Omental fat pad (tissue), 3 donors: ENCODE measurements at regions not wholly inside any gene's neighbourhood (a gene's known extent, or its start where the extent isn't known, plus 50 kb on each side); places are given as distances from the start of the nearest gene placed in this dataset.
"Not testable (repeated sequence)": the region's sequence is repeated elsewhere in the genome, so short reads cannot be mapped to it uniquely, and the experiment has no call there.

Experiments
- ATAC-seq: fragments of 150-250 bp; one replicate; pipeline ENCODE4 v1.9.1; 2016; ENCODE audit warnings: mild to moderate bottlenecking, moderate library complexity; ENCODE audit not compliant: low FRiP score
- DNase-seq: peaks from one replicate; pipeline ENCODE4 v3.0.0-alpha.2; 2019; ENCODE audit warnings: low spot score
- TF ChIP-seq, protein P1 (sequence below), 3 donors: fragments of 450-650 bp; IDR thresholded peaks; one replicate each; pipeline ENCODE4 v1.5.1; 2016 to 2017; ENCODE audit warnings: antibody characterized with exemption in 3 of 3, mild to moderate bottlenecking in 3 of 3, moderate library complexity in 2 of 3

DNA sequence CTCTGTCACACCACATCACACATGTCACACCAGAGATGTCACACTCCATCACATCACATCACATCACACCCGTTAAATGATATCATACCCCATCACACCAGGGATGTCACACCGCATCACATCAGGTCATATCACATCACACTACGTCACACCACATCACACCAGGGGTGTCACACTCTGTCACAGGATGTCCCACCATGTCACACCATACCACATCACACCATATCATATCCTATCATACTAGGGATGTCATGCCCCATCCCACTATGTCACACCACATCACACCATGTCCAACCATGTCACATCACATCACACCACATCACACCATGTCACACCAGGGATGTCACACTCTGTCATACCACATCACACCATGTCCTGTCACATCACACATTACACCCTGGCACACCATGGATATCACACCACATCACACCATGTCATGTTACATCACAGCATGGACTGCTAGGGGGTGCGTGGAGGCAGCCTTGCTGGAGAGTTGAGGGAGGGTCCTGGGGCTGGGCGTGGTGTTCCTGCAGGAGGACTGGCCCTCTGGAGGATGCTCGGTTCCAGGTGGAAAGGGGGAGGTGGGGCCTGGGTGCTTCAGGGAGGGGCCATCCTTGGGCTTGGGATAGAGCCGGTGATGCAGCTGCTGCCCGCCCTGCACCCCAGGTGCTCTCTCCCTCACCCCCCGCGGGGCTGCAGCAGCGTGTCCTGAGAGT lies 134.6 kb downstream of the TMEM121 start:
- DNase-seq (no peak), ATAC-seq (no peak)
- TF ChIP-seq, protein P1, sequence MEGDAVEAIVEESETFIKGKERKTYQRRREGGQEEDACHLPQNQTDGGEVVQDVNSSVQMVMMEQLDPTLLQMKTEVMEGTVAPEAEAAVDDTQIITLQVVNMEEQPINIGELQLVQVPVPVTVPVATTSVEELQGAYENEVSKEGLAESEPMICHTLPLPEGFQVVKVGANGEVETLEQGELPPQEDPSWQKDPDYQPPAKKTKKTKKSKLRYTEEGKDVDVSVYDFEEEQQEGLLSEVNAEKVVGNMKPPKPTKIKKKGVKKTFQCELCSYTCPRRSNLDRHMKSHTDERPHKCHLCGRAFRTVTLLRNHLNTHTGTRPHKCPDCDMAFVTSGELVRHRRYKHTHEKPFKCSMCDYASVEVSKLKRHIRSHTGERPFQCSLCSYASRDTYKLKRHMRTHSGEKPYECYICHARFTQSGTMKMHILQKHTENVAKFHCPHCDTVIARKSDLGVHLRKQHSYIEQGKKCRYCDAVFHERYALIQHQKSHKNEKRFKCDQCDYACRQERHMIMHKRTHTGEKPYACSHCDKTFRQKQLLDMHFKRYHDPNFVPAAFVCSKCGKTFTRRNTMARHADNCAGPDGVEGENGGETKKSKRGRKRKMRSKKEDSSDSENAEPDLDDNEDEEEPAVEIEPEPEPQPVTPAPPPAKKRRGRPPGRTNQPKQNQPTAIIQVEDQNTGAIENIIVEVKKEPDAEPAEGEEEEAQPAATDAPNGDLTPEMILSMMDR (IDR thresholded peaks at IDR 0.05) = no peak

DNA sequence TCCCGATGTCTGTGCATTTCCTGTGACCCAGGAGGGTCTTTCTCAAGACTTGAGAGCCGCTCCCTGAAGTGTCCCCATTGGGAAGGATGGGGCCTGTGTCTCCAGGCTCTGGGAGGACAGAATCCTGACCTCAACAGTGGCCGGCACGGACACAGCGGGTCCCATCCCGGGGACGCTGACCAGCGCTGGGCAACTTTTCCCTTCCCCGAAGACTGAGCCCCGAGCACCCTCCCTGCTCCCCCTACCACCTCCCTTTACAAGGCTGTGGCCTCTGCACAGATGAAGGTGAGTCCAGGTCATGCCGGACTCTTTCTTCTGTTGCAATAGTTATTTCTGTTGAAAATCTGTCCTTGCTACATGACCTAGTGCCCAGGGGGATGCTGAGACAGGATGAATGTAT lies 135.7 kb downstream of the TMEM121 start:
- not testable (repeated sequence) for ATAC-seq, DNase-seq

DNA sequence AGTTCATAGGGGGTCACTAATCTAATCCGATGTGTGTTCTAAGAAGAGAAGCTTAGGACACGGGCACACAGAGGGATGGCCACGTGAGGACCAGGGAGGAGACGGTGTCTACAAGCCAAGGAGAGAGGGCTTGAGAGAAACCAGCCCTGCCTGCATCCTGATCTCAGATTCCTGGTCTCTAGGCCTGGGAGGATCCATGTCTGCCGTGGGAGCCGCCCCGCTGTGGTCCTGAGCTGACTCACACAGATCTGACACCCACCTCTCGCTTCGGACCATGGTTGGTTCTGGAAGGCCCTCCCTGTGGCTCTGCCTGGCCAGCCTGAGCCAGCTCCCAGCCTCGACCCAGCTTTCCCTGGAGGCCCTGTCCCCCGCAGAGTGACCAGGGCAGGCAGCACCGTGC lies 136.2 kb downstream of the TMEM121 start:
- not testable (repeated sequence) for ATAC-seq, DNase-seq

DNA sequence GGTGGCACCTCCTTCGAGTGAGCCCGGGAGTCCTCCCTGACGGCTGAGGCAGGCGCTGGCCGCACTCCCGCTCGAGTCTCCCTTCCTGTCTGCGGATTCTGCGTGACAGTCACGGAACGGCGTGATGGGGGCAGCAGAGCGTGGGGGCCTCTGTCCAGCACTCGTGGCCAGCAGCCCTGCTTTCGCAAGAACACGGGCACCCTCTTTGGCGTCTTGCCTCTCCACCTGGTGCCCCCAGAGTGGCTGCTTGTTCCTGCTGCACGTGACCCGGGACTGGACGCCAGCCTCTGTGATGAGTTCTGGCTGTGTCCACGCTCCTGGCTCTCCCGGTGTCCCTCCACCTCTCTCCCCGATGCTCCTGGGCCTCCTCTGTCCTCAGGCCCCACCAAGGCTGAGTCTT lies 136.9 kb downstream of the TMEM121 start:
- ATAC-seq, DNase-seq: not testable (repeated sequence)

DNA sequence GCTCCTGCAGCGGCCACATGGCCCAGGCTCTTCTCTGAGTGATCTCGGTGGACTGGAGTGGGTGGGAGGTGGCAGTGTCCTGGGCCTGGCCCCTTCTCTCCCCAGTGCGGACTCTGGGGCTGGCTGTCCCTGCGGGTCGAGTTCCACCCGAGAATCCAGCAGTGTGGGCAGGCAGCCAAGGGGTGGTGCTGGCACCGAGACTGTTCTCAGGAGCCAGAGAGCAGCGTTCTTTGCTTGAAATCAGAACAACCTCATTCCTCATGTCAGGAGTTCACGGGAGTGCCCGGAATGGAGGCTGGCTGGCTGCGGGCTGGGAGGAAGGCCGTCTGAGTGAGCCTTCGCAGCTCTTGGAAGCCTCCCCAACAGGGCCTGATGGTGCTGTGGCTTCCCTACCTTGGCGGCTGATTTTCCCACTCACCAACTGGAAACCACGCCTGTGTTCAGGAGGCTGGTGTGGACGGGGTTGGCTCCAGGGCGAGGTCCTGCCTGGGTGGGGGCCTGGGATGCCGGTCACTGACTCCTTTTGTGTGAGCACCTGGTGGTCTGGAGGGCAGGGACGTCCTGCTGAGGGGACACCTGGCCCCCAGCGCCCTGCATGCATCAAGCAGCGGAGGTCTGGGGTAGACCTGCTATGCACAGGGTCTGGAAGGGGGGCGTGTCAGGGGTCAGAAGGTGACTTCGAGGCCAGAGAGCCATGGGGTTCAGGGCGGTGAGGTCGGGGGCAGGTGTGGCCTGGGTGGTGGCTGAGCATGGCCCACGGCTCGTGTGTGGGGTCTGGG lies 137.6 kb downstream of the TMEM121 start:
- DNase-seq, ATAC-seq: not testable (repeated sequence)

DNA sequence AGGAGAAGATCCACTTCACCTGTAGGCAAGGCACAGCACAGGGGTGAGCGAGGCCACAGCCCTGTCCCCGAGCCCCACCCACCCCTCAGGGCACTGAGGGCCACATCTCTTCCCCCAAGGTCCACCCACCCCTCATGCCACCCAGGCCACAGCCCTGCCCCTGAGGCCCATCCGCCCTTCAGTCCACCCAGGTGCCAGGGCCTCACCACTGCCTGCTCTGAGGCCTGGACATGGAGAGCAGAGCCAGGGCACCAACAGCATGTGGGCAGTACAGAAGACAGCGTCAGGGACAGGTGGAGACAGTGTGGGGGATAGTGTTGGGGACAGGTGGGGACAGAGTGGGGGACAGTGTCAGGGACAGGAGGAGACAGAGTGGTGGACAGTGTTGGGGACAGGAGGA lies 138.3 kb downstream of the TMEM121 start:
- ATAC-seq (no peak), DNase-seq (no peak)
- TF ChIP-seq, protein P1 (IDR thresholded peaks at IDR 0.05) = no peak

DNA sequence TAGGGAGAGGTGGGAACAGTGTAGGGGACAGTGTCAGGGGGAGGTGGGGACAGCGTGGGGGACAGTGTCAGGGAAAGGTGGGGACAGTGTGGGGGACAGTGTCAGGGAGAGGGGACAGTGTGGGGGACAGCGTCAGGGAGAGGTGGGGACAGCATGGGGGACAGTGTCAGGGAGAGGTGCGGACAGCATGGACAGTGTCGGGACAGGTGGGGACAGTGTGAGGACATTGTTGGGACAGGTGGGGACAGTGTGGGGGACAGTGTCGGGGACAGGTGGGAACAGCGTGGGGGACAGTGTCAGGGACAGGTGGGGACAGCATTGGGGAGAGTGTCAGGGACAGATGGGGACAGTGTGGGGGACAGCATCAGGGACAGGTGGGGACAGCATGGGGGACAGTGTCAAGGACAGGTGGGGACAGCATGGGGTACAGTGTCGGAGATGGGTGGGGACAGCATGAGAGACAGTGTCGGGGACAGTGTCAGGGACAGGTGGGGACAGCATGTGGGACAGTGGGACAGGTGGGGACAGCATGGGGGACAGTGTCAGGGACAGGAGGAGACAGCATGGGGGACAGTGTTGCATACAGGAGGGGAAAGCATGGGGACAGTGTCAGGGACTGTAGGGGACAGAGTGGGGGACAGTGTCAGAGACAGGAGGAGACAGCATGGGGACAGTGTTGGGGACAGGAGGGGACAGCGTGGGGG lies 139.0 kb downstream of the TMEM121 start:
- DNase-seq = no peak
- TF ChIP-seq, protein P1 (IDR thresholded peaks at IDR 0.05) = no peak
- ATAC-seq = no peak

DNA sequence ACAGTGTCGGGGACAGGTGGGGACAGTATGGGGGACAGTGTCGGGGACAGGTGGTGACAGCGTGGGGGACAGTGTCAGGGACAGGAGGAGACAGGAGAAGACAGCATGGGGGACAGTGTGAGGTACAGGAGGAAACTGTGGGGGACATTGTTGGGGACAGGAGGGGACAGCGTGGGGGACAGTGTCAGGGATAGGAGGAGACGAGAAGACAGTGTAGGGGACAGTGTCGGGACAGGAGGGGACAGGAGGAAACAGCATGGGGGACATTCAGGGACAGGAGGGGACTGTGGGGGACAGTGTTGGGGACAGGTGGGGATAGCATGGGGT lies 139.5 kb downstream of the TMEM121 start:
- TF ChIP-seq, protein P1 (IDR thresholded peaks at IDR 0.05) = no peak
- ATAC-seq (no peak), DNase-seq (no peak)

DNA sequence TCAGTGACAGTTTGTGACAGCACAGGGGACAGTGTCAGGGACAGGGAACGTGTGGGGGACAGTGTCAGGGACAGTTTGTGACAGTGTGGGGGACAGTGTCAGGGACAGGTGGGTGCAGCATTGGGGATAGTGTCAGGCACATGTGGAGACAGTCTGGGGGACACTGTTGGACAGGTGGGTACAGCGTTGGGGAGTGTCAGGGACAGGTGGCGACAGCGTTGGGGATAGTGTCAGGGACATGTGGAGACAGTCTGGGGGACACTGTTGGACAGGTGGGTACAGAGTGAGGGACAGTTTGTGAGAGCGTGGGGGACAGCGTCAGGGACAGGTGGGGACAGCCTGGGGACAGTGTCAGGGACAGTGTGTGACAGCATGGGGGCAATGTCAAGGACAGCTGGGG lies 140.0 kb downstream of the TMEM121 start:
- TF ChIP-seq, protein P1 (IDR thresholded peaks at IDR 0.05) = no peak
- ATAC-seq = no peak
- no peak for DNase-seq

DNA sequence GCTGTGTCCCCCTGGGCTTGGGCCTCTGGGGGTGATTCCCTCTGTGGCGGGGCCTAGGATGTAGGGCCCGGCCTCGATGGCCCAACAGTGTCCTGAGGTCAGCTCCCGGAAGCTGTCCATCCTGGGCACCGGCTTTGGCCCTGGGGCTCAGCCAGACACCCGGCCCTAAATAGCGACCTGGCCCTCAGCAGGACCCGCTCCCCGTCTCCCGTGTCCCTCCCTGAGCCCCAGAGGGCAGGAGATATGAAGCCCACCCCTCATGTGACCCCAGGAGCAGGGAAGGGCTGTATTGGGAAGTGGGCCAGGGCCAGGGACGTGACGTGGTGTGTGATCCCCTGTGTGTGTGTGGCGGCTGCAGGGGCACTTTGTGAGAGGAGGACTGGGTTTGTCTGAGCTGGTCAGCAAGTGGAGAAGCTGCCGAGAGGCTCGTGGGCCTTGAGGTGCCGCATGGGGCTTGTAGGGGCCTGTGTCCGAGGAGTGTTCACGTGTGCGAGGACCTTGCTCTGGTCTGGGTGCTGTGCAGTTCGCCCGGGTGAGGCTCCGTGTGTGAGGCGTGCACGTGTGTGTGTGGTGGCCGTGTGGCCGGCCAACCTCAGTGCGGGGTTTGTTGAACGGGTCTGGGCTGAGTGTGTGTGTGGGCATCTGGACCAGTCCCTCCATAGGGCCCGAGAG lies 140.7 kb downstream of the TMEM121 start:
- not testable (repeated sequence) for ATAC-seq, DNase-seq

DNA sequence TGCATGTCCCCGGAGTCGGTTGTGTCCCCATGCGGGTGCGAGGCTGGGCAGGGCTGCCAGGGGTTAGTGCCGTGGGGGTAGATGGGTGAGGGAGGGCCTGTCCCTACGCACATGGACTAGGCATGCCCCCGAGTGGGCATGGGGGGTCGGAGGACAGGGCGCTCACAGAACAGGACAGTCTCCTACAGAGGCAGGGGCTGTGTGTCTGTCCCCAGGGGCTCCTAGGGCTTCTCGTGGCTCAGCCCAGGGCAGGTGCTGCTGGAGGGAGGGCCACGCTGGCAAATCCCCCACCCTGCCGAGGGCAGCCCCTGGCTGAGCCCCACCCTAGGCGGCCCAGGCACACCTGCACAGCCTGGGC lies 141.3 kb downstream of the TMEM121 start:
- not testable (repeated sequence) for DNase-seq, ATAC-seq

DNA sequence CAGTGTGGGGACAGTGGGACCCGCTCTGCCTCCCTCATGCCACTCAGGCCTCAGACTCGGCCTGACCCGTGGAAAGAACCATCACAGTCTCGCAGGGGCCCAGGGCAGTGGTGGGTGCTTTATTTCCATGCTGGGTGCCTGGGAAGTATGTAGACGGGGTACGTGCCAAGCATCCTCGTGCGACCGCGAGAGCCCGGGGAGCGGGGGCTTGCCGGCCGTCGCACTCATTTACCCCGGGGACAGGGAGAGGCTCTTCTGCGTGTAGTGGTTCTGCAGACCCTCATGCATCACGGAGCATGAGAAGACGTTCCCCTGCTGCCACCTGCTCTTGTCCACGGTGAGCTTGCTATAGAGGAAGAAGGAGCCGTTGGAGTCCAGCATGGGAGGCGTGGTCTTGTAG lies 141.6 kb downstream of the TMEM121 start:
- DNase-seq, ATAC-seq: not testable (repeated sequence)
